ENCODE measurements at regions not wholly inside any gene's neighbourhood (a gene's known extent, or its start where the extent isn't known, plus 50 kb on each side); places are given as distances from the start of the nearest gene placed in this dataset.

GRCh38 chr6:121855521-121855920 is 420.1 kb downstream of the GJA1 start:
- Histone ChIP-seq H2AFZ (ENCODE audit: low read length) (no peak overlapping the region), H3K4me3 (replicated peaks in 1 of 3; ENCODE audit: insufficient read depth in 1 of 3, low read depth in 2 of 3, low read length in 3 of 3) (no peak overlapping the region), H3K36me3 (replicated peaks in 1 of 2; ENCODE audit: control insufficient read depth in 1 of 2, insufficient read depth in 2 of 2, low read length in 2 of 2) (no peaks in the 10 kb centered on the region), H3K9me3 (ENCODE audit: low read length) (no peaks in the 10 kb centered on the region), H3K9ac (ENCODE audit: insufficient read depth, low read depth, low read length) (no peak overlapping the region), H4K20me1 (ENCODE audit: insufficient read depth, low read length) (no peaks in the 10 kb centered on the region), H3K27me3 (ENCODE audit: control insufficient read depth in 1 of 2, insufficient read depth in 2 of 2, low read length in 2 of 2) (no peaks in the 10 kb centered on the region), H3K27ac (ENCODE audit: extremely low read length, insufficient read depth, low read length) (no peak overlapping the region), H3K4me2 (ENCODE audit: low read depth, low read length) (no peak overlapping the region), H3K79me2 (ENCODE audit: insufficient read depth, low read length) (no peaks in the 10 kb centered on the region), H3K4me1 (ENCODE audit: insufficient read depth, low read length) (no peaks in the 10 kb centered on the region)
- no peak for ATAC-seq
- FAIRE-seq: no peak
- TF ChIP-seq HOXA7 (CRISPR knock-in tag; IDR thresholded peaks at IDR 0.05) (no peak), FOXM1 (CRISPR knock-in tag; IDR thresholded peaks at IDR 0.05) (no peak), ETV5 (CRISPR knock-in tag; IDR thresholded peaks at IDR 0.05; ENCODE audit: borderline replicate concordance) (no peak), ARNTL (CRISPR knock-in tag; IDR thresholded peaks at IDR 0.05) (no peak)
- in situ Hi-C loops (cut with HindIII; ENCODE audit: extremely low pct_ligation_motif_present, low pct_unique_long_range_greater_than_20kb) (no loop called here), intact Hi-C loops (cut with micrococcal nuclease; ENCODE audit: unreplicated experiment) (no loop called here)
- ChIA-PET POLR2A (no interaction called here), CTCF (ENCODE audit: low intra/inter-chr PET ratio, low total read pairs) (no interaction called here)
- no peak for DNase-seq (ENCODE audit: low spot score)
- 3% methylated on average over 4 of the region's 4 CpGs for WGBS (ENCODE audit: low lambda C conversion rate)
- no TSS peak for BruUV-seq (replicated peaks)

- Histone ChIP-seq H3K27ac (ENCODE audit: extremely low read length, insufficient read depth, low read length) (no peak overlapping the region), H4K20me1 (ENCODE audit: insufficient read depth, low read length) (no peaks in the 10 kb centered on the region), H3K4me3 (replicated peaks in 1 of 3; ENCODE audit: insufficient read depth in 1 of 3, low read depth in 2 of 3, low read length in 3 of 3) (no peak overlapping the region), H3K4me2 (ENCODE audit: low read depth, low read length) (no peak overlapping the region), H2AFZ (ENCODE audit: low read length) (no peak overlapping the region), H3K27me3 (ENCODE audit: control insufficient read depth in 1 of 2, insufficient read depth in 2 of 2, low read length in 2 of 2) (no peaks in the 10 kb centered on the region), H3K9ac (ENCODE audit: insufficient read depth, low read depth, low read length) (no peak overlapping the region), H3K79me2 (ENCODE audit: insufficient read depth, low read length) (no peaks in the 10 kb centered on the region), H3K9me3 (ENCODE audit: low read length) (no peaks in the 10 kb centered on the region), H3K4me1 (ENCODE audit: insufficient read depth, low read length) (no peaks in the 10 kb centered on the region), H3K36me3 (replicated peaks in 1 of 2; ENCODE audit: control insufficient read depth in 1 of 2, insufficient read depth in 2 of 2, low read length in 2 of 2) (no peaks in the 10 kb centered on the region)
- no peak for DNase-seq (ENCODE audit: low spot score)
- FAIRE-seq: no peak
- 71% methylated on average over 2 of the region's 2 CpGs for WGBS (ENCODE audit: low lambda C conversion rate)
- no TSS peak for BruUV-seq (replicated peaks)
- in situ Hi-C loops (cut with HindIII; ENCODE audit: extremely low pct_ligation_motif_present, low pct_unique_long_range_greater_than_20kb) (no loop called here), intact Hi-C loops (cut with micrococcal nuclease; ENCODE audit: unreplicated experiment) (no loop called here)
- no peak for ATAC-seq
- ChIA-PET POLR2A (no interaction called here), CTCF (ENCODE audit: low intra/inter-chr PET ratio, low total read pairs) (no interaction called here)
- TF ChIP-seq MNT (IDR thresholded peaks at IDR 0.05) (no peak), ZNF7 (CRISPR knock-in tag; IDR thresholded peaks at IDR 0.05) (no peak), ZNF383 (CRISPR knock-in tag; IDR thresholded peaks at IDR 0.05; ENCODE audit: borderline replicate concordance) (no peak), ZBTB46 (CRISPR knock-in tag; IDR thresholded peaks at IDR 0.05; ENCODE audit: borderline replicate concordance) (no peak), KAT7 (CRISPR knock-in tag; IDR thresholded peaks at IDR 0.05; ENCODE audit: borderline replicate concordance) (no peak), ZGPAT (CRISPR knock-in tag; IDR thresholded peaks at IDR 0.05) (no peak), ZNF567 (CRISPR knock-in tag; IDR thresholded peaks at IDR 0.05; ENCODE audit: borderline replicate concordance) (no peak), WIZ (CRISPR knock-in tag; IDR thresholded peaks at IDR 0.05) (no peak), ZNF569 (CRISPR knock-in tag; IDR thresholded peaks at IDR 0.05; ENCODE audit: borderline replicate concordance) (no peak), PCBP2 (optimal IDR thresholded peaks at IDR 0.05; ENCODE audit: low read depth, low read length, poor library complexity, severe bottlenecking) (no peak)
Measured at GRCh38 chr6:121856296-121856695, 420.9 kb downstream of the GJA1 start.
